ENCODE measurements at regions not wholly inside any gene's neighbourhood (a gene's known extent, or its start where the extent isn't known, plus 50 kb on each side); places are given as distances from the start of the nearest gene placed in this dataset.

GRCh38 chr13:64527561-64527960, 2702.6 kb downstream of the PCDH9 start:
- TF ChIP-seq ZBTB7A (IDR thresholded peaks at IDR 0.05; ENCODE audit: low read depth) (no peak), MAX (IDR thresholded peaks at IDR 0.05) (no peak), CREB1 (IDR thresholded peaks at IDR 0.05; ENCODE audit: low read depth) (no peak), NFIC (IDR thresholded peaks at IDR 0.05) (no peak), CEBPB (IDR thresholded peaks at IDR 0.05) (no peak), REST (IDR thresholded peaks at IDR 0.05; ENCODE audit: low read depth) (no peak), TAF1 (IDR thresholded peaks at IDR 0.05; ENCODE audit: low read depth) (no peak), USF1 (IDR thresholded peaks at IDR 0.05) (no peak), EGR1 (IDR thresholded peaks at IDR 0.05) (no peak), YY1 (IDR thresholded peaks at IDR 0.05; ENCODE audit: low read depth) (no peak), TEAD4 (IDR thresholded peaks at IDR 0.05) (no peak), TCF12 (IDR thresholded peaks at IDR 0.05; ENCODE audit: low read depth) (no peak)

- TF ChIP-seq EGR1 (IDR thresholded peaks at IDR 0.05) (no peak), CREB1 (IDR thresholded peaks at IDR 0.05; ENCODE audit: low read depth) (no peak), REST (IDR thresholded peaks at IDR 0.05; ENCODE audit: low read depth) (no peak), CEBPB (IDR thresholded peaks at IDR 0.05) (no peak), TCF12 (IDR thresholded peaks at IDR 0.05; ENCODE audit: low read depth) (no peak), ZBTB7A (IDR thresholded peaks at IDR 0.05; ENCODE audit: low read depth) (no peak), YY1 (IDR thresholded peaks at IDR 0.05; ENCODE audit: low read depth) (no peak), NFIC (IDR thresholded peaks at IDR 0.05) (no peak), TEAD4 (IDR thresholded peaks at IDR 0.05) (no peak), MAX (IDR thresholded peaks at IDR 0.05) (no peak)
Observed at GRCh38 chr13:64525687-64526086, 2704.4 kb downstream of the PCDH9 start.

- TF ChIP-seq CREB1 (IDR thresholded peaks at IDR 0.05; ENCODE audit: low read depth), result no peak
- TF ChIP-seq EGR1 (IDR thresholded peaks at IDR 0.05), result no peak
- no peak for TF ChIP-seq REST (IDR thresholded peaks at IDR 0.05; ENCODE audit: low read depth)
- TF ChIP-seq TEAD4 (IDR thresholded peaks at IDR 0.05), result no peak
- no peak for TF ChIP-seq USF1 (IDR thresholded peaks at IDR 0.05)
- TF ChIP-seq EP300 (IDR thresholded peaks at IDR 0.05; ENCODE audit: borderline replicate concordance), result no peak
- no peak for TF ChIP-seq TAF1 (IDR thresholded peaks at IDR 0.05; ENCODE audit: low read depth)
- no peak for TF ChIP-seq ZBTB7A (IDR thresholded peaks at IDR 0.05; ENCODE audit: low read depth)
- no peak for TF ChIP-seq MAX (IDR thresholded peaks at IDR 0.05)
- TF ChIP-seq RAD21 (IDR thresholded peaks at IDR 0.05; ENCODE audit: low read depth), result no peak
- no peak for TF ChIP-seq CEBPB (IDR thresholded peaks at IDR 0.05)
- no peak for TF ChIP-seq NFIC (IDR thresholded peaks at IDR 0.05)
- no peak for TF ChIP-seq FOXM1 (IDR thresholded peaks at IDR 0.05; ENCODE audit: borderline replicate concordance, low read depth)
- TF ChIP-seq TCF12 (IDR thresholded peaks at IDR 0.05; ENCODE audit: low read depth), result no peak
- no peak for TF ChIP-seq YY1 (IDR thresholded peaks at IDR 0.05; ENCODE audit: low read depth)
Observed at GRCh38 chr13:64510747-64511146, 2719.4 kb downstream of the PCDH9 start.

- TF ChIP-seq NFIC (IDR thresholded peaks at IDR 0.05) (no peak), CEBPB (IDR thresholded peaks at IDR 0.05) (no peak), TEAD4 (IDR thresholded peaks at IDR 0.05) (no peak), REST (IDR thresholded peaks at IDR 0.05; ENCODE audit: low read depth) (no peak)
Observed at GRCh38 chr13:64506246-64506645, 2723.9 kb downstream of the PCDH9 start.
